A673 (cell line): ENCODE measurements at regions not wholly inside any gene's neighbourhood (a gene's known extent, or its start where the extent isn't known, plus 50 kb on each side); places are given as distances from the start of the nearest gene placed in this dataset.

Source experiments
- EZH2 ChIP-seq: fragments of 200-600 bp; sonication (generic); IDR thresholded peaks from 2 replicates; pipeline ENCODE4 v1.6.1; 2017; ENCODE audit warnings: borderline replicate concordance, low read depth, mild to moderate bottlenecking, mixed read lengths, antibody characterized with exemption, low read length; ENCODE audit not compliant: poor library complexity, severe bottlenecking
- TF ChIP-seq, protein P1 (sequence below): fragments of 300-800, 200-600 bp; sonication (generic); conservative IDR thresholded peaks from 2 replicates; pipeline ENCODE4 v1.5.1; 2017; ENCODE audit warnings: low read depth, mild to moderate bottlenecking, antibody characterized with exemption, low read length, moderate library complexity, mixed read lengths

DNA sequence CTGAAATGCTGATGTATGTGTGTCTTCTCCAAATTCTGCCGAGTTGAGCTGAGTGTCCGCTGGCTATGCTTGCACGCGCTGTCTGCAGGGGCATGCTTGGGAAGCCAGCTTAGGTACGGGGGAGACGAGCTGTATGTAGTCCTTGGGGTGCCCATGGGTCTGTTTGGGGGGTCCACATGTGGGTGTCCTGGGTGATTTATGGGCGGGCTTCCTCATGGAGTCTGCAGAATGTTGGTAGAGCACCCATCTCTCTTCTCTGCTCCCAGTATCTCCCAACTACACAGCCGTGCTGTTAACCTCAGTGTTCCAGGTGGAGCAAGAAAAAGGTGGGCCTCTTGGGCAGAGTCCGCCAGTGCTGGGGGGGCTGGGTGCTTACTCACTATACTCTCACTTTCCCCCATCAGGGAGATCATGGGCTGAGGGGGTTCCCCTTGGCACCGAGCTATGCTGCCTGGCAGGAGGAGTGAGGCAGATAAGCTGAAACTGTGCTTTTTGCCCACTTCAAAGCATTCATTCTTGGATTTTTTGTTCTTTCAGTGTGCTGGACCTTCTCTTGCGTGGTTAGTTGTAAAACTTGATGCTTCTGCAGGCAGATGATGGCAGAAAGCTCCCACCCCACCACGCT lies 128.2 kb upstream of the ALKAL2 start:
- TF ChIP-seq, protein P1, sequence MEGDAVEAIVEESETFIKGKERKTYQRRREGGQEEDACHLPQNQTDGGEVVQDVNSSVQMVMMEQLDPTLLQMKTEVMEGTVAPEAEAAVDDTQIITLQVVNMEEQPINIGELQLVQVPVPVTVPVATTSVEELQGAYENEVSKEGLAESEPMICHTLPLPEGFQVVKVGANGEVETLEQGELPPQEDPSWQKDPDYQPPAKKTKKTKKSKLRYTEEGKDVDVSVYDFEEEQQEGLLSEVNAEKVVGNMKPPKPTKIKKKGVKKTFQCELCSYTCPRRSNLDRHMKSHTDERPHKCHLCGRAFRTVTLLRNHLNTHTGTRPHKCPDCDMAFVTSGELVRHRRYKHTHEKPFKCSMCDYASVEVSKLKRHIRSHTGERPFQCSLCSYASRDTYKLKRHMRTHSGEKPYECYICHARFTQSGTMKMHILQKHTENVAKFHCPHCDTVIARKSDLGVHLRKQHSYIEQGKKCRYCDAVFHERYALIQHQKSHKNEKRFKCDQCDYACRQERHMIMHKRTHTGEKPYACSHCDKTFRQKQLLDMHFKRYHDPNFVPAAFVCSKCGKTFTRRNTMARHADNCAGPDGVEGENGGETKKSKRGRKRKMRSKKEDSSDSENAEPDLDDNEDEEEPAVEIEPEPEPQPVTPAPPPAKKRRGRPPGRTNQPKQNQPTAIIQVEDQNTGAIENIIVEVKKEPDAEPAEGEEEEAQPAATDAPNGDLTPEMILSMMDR: no peak
- no peak for TF ChIP-seq EZH2
